ENCODE measurements at regions not wholly inside any gene's neighbourhood (a gene's known extent, or its start where the extent isn't known, plus 50 kb on each side); places are given as distances from the start of the nearest gene placed in this dataset.

GRCh38 chr3:118231578-118231977, 803.1 kb downstream of the IGSF11 start (continued):
- TF ChIP-seq POLR2AphosphoS5 (IDR thresholded peaks at IDR 0.05; ENCODE audit: low read depth), result no peak
- no peak for TF ChIP-seq ZNF114 (CRISPR knock-in tag; IDR thresholded peaks at IDR 0.05)

GRCh38 chr3:118239253-118239652, 795.4 kb downstream of the IGSF11 start:
- Mint-ChIP-seq H3K4me1 (no peaks in the 10 kb centered on the region), H3K27me3 (ENCODE audit: insufficient read depth, low read depth, poor library complexity) (no peaks in the 10 kb centered on the region), H3K9me3 (no peaks in the 10 kb centered on the region), H3K36me3 (ENCODE audit: low read depth) (no peaks in the 10 kb centered on the region), H3K4me3 (no peak overlapping the region), H3K27ac (no peak overlapping the region)
- H3K4me1 ChIP-seq (ENCODE audit: insufficient read depth), result no peaks in the 10 kb centered on the region
- H4K20me1 ChIP-seq (replicated peaks; ENCODE audit: insufficient read depth), result no peaks in the 10 kb centered on the region
- no peak for DNase-seq (ENCODE audit: low spot score)
- no peaks in the 10 kb centered on the region for H3K36me3 ChIP-seq (ENCODE audit: insufficient read depth)
- H2AFZ ChIP-seq, result no peak overlapping the region
- H3K4me2 ChIP-seq, result no peak overlapping the region
- H3F3A ChIP-seq (replicated peaks; ENCODE audit: low read depth), result no peaks in the 10 kb centered on the region
- ATAC-seq, result no peak
- no peak overlapping the region for H3K27ac ChIP-seq (ENCODE audit: low read depth)
- no peak overlapping the region for H3K4me3 ChIP-seq
- H3K79me2 ChIP-seq (replicated peaks; ENCODE audit: insufficient read depth), result no peaks in the 10 kb centered on the region
- 0 out of 2 replicates have a peak, but pooled peaks cover 5% of the 10 kb centered on the region for H3K9me2 ChIP-seq (ENCODE audit: insufficient read depth)
- TF ChIP-seq ETS1 (IDR thresholded peaks at IDR 0.05), result no peak
- no peak for TF ChIP-seq EZH2 (IDR thresholded peaks at IDR 0.05; ENCODE audit: low read depth, unreplicated experiment)
- TF ChIP-seq CTCF (conservative IDR thresholded peaks at IDR 0.05; ENCODE audit: low read depth in 2 of 2), result no peak
- TF ChIP-seq EZH2phosphoT487 (IDR thresholded peaks at IDR 0.05; ENCODE audit: unreplicated experiment), result no peak
- no peak for TF ChIP-seq JUNB (IDR thresholded peaks at IDR 0.05; ENCODE audit: unreplicated experiment)
- no peak for TF ChIP-seq NANOG (IDR thresholded peaks at IDR 0.05; ENCODE audit: borderline replicate concordance)
- TF ChIP-seq ZNF331 (CRISPR knock-in tag; IDR thresholded peaks at IDR 0.05; ENCODE audit: low read depth), result no peak
- TF ChIP-seq REST (IDR thresholded peaks at IDR 0.05; ENCODE audit: unreplicated experiment), result no peak
- no peak for TF ChIP-seq POLR2AphosphoS5 (IDR thresholded peaks at IDR 0.05; ENCODE audit: low read depth)
- no peak for TF ChIP-seq STAT1 (IDR thresholded peaks at IDR 0.05; ENCODE audit: unreplicated experiment)
- TF ChIP-seq CREB1 (CRISPR knock-in tag; IDR thresholded peaks at IDR 0.05; ENCODE audit: low read depth), result no peak
- no peak for TF ChIP-seq ZNF462 (CRISPR knock-in tag; IDR thresholded peaks at IDR 0.05)
- no peak for TF ChIP-seq ZNF114 (CRISPR knock-in tag; IDR thresholded peaks at IDR 0.05)
- H3K27me3 ChIP-seq (ENCODE audit: insufficient read depth), result no peaks in the 10 kb centered on the region

Measured in GM23338 (cell line).